ENCODE measurements at regions not wholly inside any gene's neighbourhood (a gene's known extent, or its start where the extent isn't known, plus 50 kb on each side); places are given as distances from the start of the nearest gene placed in this dataset.

GRCh38 chr18:1047406-1047805 lies 142.7 kb downstream of the ADCYAP1 start:
- no peak for TF ChIP-seq CTCF (IDR thresholded peaks at IDR 0.05; ENCODE audit: insufficient read depth, low read length)
- no peak for TF ChIP-seq REST (IDR thresholded peaks at IDR 0.05; ENCODE audit: insufficient replicate concordance, low read depth)

Measured in HL-60 (cell line).